Neuronal stem cell (in vitro differentiated cells): ENCODE measurements at regions not wholly inside any gene's neighbourhood (a gene's known extent, or its start where the extent isn't known, plus 50 kb on each side); places are given as distances from the start of the nearest gene placed in this dataset.

ENCODE experiments used
- DNase-seq: peaks from one replicate; pipeline ENCODE4 v3.0.0-alpha.2; 2013; ENCODE audit warnings: low spot score
- H2AFZ ChIP-seq: one replicate; pipeline ENCODE4 v1.6.1; 2013; ENCODE audit warnings: mild to moderate bottlenecking, low read length, inconsistent platforms
- H2AK5ac ChIP-seq: 2 replicates; pipeline ENCODE4 v1.6.1; 2013; ENCODE audit warnings: low read depth, mild to moderate bottlenecking, inconsistent platforms, low read length, moderate library complexity, mixed read lengths
- H2BK120ac ChIP-seq: 2 replicates; pipeline ENCODE4 v1.6.1; 2013; ENCODE audit warnings: low read depth, mild to moderate bottlenecking, inconsistent platforms, low read length, moderate library complexity, mixed read lengths
- H2BK12ac ChIP-seq: one replicate; pipeline ENCODE4 v1.6.1; 2013; ENCODE audit warnings: low read length, inconsistent platforms
- H2BK15ac ChIP-seq: 2 replicates; pipeline ENCODE4 v1.6.1; 2013; ENCODE audit warnings: mild to moderate bottlenecking, low read length, inconsistent platforms, mixed read lengths
- H2BK5ac ChIP-seq: one replicate; pipeline ENCODE4 v1.6.1; 2013; ENCODE audit warnings: inconsistent platforms, mild to moderate bottlenecking, low read length, moderate library complexity
- H3K14ac ChIP-seq: one replicate; pipeline ENCODE4 v1.6.1; 2013; ENCODE audit warnings: low read length, inconsistent platforms
- H3K18ac ChIP-seq: 2 replicates; pipeline ENCODE4 v1.6.1; 2013; ENCODE audit warnings: low read length, inconsistent platforms
- H3K23ac ChIP-seq: 2 replicates; pipeline ENCODE4 v1.6.1; 2013; ENCODE audit warnings: low read depth, mild to moderate bottlenecking, mixed read lengths, low read length, inconsistent platforms; ENCODE audit not compliant: poor library complexity
- H3K27ac ChIP-seq: replicated peaks from 3 replicates; pipeline ENCODE4 v1.5.1; 2013; ENCODE audit warnings: low read length, inconsistent platforms
- H3K27me3 ChIP-seq, 3 experiments: 2 replicates each; pipeline ENCODE4 v1.6.1; 2013; ENCODE audit warnings: low read length in 3 of 3, mild to moderate bottlenecking in 2 of 3, inconsistent platforms in 1 of 3, low read depth in 1 of 3, mixed read lengths in 1 of 3, moderate library complexity in 1 of 3; ENCODE audit not compliant: control insufficient read depth in 3 of 3, insufficient read depth in 3 of 3
- H3K36me3 ChIP-seq, 2 donors: replicated peaks in 1 of 2; 2 replicates each; pipeline ENCODE4 v1.6.1; 2013; ENCODE audit warnings: low read length in 2 of 2; ENCODE audit not compliant: control insufficient read depth in 2 of 2, insufficient read depth in 2 of 2
- H3K4ac ChIP-seq: 2 replicates; pipeline ENCODE4 v1.6.1; 2013; ENCODE audit warnings: inconsistent platforms, mild to moderate bottlenecking, low read length, moderate library complexity
- H3K4me1 ChIP-seq, 2 donors: 1 replicate in 1 of 2; 2 replicates in 1 of 2; pipeline ENCODE4 v1.6.1; 2013; ENCODE audit warnings: low read length in 2 of 2, low read depth in 1 of 2; ENCODE audit not compliant: control insufficient read depth in 2 of 2, insufficient read depth in 1 of 2
- H3K4me2 ChIP-seq: one replicate; pipeline ENCODE4 v1.6.1; 2013; ENCODE audit warnings: mild to moderate bottlenecking, low read length, inconsistent platforms; ENCODE audit not compliant: insufficient read depth, poor library complexity, severe bottlenecking
- H3K4me3 ChIP-seq, 2 donors: 2 replicates each; pipeline ENCODE4 v1.5.1; 2013; ENCODE audit warnings: low read length in 2 of 2, mild to moderate bottlenecking in 2 of 2, inconsistent platforms in 1 of 2, moderate library complexity in 1 of 2
- H3K79me1 ChIP-seq: one replicate; pipeline ENCODE4 v1.6.1; 2013; ENCODE audit warnings: low read depth, mild to moderate bottlenecking, inconsistent platforms, low read length, moderate library complexity
- H3K9ac ChIP-seq: one replicate; pipeline ENCODE4 v1.6.1; 2013; ENCODE audit warnings: mild to moderate bottlenecking, low read depth, low read length, inconsistent platforms; ENCODE audit not compliant: poor library complexity
- H3K9me3 ChIP-seq, 2 donors: replicated peaks in 1 of 2; 2 replicates each; pipeline versions ENCODE3 to v1.6.1; 2013; ENCODE audit warnings: low read length in 2 of 2, mild to moderate bottlenecking in 2 of 2, inconsistent platforms in 1 of 2, low read depth in 1 of 2, mixed read lengths in 1 of 2, moderate library complexity in 1 of 2; ENCODE audit not compliant: control insufficient read depth in 2 of 2, insufficient read depth in 1 of 2
- H4K8ac ChIP-seq: one replicate; pipeline ENCODE4 v1.6.1; 2013; ENCODE audit warnings: low read depth, mild to moderate bottlenecking, inconsistent platforms, low read length, moderate library complexity
- H4K91ac ChIP-seq: one replicate; pipeline ENCODE4 v1.6.1; 2013; ENCODE audit warnings: low read length, low read depth, mild to moderate bottlenecking, inconsistent platforms; ENCODE audit not compliant: poor library complexity
- WGBS, 2 donors: extraction: QIAGEN DNeasy Blood & Tissue Kit; methylation state at CpG; one replicate each; pipeline ENCODE4 v1.1.7; 2013; ENCODE audit warnings: missing lambda C conversion rate in 2 of 2, mixed read lengths in 1 of 2; ENCODE audit not compliant: insufficient read length in 2 of 2, insufficient replicate concordance in 1 of 2; ENCODE audit errors: extremely low coverage in 2 of 2; 5-methylcytosine and 5-hydroxymethylcytosine counted together

DNA sequence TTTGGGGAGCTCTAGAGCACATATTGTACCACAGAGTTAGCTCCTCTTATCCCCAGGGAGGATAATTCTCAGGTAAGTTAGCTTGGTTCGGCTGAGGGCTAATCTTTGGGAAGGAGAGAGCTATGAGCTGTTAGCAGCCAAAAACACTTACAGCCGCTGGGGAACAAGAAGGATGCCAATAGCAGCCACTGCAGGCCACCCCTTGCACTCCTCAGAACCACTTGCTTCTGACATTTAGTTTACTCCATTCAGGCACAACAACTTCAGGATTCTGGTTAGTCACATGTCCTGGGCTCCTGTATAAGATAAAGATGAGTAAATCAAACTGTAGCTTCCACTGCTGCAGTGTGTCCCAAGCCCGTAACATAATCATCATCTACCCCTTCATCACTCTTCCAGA, 212.6 kb upstream of the ADGRL2 start:
- no peaks in the 10 kb centered on the region for H3K36me3 ChIP-seq
- no peak overlapping the region for H3K18ac ChIP-seq
- H3K9me3 ChIP-seq, result peaks cover 0 to 16% of the 10 kb centered on the region in 2 donors
- no peaks in the 10 kb centered on the region for H3K27me3 ChIP-seq
- H3K4ac ChIP-seq, result no peak overlapping the region
- H3K4me1 ChIP-seq, result peaks cover 0 to 17% of the 10 kb centered on the region in 2 donors
- H2BK5ac ChIP-seq, result no peak overlapping the region
- no peak overlapping the region for H3K27ac ChIP-seq
- H2BK15ac ChIP-seq, result no peak overlapping the region
- H3K4me2 ChIP-seq, result no peak overlapping the region
- no peak overlapping the region for H3K23ac ChIP-seq
- DNase-seq, result no peak
- H2BK120ac ChIP-seq, result no peak overlapping the region
- no peak overlapping the region for H3K14ac ChIP-seq
- H4K91ac ChIP-seq, result no peak overlapping the region
- no peak overlapping the region for H3K4me3 ChIP-seq
- WGBS, 2 donors, result no CpG with 5 or more reads among the region's 3 CpGs
- no peak overlapping the region for H2BK12ac ChIP-seq
- H2AK5ac ChIP-seq, result no peak overlapping the region
- no peak overlapping the region for H3K9ac ChIP-seq
- H4K8ac ChIP-seq, result no peak overlapping the region
- no peaks in the 10 kb centered on the region for H3K79me1 ChIP-seq
- H2AFZ ChIP-seq, result no peak overlapping the region

DNA sequence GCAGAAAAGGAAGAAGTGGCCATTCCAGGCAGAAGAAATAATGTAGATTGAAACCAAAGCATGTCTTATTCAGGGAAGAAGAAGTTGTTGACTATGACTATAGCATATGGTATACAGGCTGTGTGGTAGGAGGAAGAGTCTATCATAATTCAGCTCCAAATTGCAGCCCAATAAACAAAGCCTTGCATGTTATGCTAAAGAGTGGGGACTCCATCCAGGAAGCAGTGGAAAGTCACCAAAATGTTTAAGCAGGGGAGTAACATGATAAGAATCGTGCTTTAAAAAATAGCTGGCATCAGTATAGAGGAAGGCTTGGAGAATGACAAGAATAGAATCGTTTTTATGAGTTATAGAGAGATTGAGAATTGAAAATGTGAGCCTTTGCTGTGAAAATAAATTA, 213.3 kb upstream of the ADGRL2 start:
- Histone ChIP-seq H3K4me2 (no peak overlapping the region), H3K27me3 (no peaks in the 10 kb centered on the region), H3K79me1 (no peaks in the 10 kb centered on the region), H3K9ac (no peak overlapping the region), H3K9me3 (peaks cover 0 to 16% of the 10 kb centered on the region in 2 donors), H4K8ac (no peak overlapping the region), H3K23ac (no peak overlapping the region), H4K91ac (no peak overlapping the region), H3K4ac (no peak overlapping the region), H2BK15ac (no peak overlapping the region), H3K27ac (no peak overlapping the region), H3K4me1 (peaks cover 0 to 17% of the 10 kb centered on the region in 2 donors), H3K36me3 (no peaks in the 10 kb centered on the region), H2BK120ac (no peak overlapping the region), H3K18ac (no peak overlapping the region), H2AFZ (no peak overlapping the region), H3K4me3 (no peak overlapping the region), H2BK12ac (no peak overlapping the region), H2AK5ac (no peak overlapping the region), H3K14ac (no peak overlapping the region), H2BK5ac (no peak overlapping the region)
- WGBS, 2 donors, result 100% methylated on average over 1 of the region's 2 CpGs
- DNase-seq, result no peak

DNA sequence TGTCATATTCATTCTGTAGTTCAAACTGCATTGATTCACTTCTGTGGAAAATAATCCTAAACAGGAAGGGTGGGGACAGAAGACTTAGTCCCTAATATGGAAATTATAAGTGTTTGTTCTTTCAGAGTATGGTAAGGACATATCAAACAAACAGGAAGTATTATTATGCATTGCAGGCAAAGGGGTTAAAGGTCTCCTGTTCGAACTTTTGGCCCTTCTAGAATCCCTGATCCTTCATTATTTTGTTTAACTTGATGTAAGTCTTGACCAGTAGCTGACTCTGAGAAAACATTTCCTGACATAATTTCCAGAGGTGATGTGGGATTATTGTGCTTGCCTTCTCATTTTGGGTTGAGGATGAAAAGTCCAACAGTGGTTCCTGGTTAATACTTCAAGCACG, 215.4 kb upstream of the ADGRL2 start:
- H3K79me1 ChIP-seq, result no peaks in the 10 kb centered on the region
- H2BK5ac ChIP-seq, result no peak overlapping the region
- H2BK15ac ChIP-seq, result no peak overlapping the region
- H3K4me2 ChIP-seq, result no peak overlapping the region
- H3K4me3 ChIP-seq, result no peak overlapping the region
- no CpG with 5 or more reads among the region's 2 CpGs for WGBS, 2 donors
- no peak overlapping the region for H2BK120ac ChIP-seq
- no peak overlapping the region for H3K14ac ChIP-seq
- H3K4me1 ChIP-seq, result peaks cover 0 to 17% of the 10 kb centered on the region in 2 donors
- no peak for DNase-seq
- H3K9me3 ChIP-seq, result peaks cover 0 to 10% of the 10 kb centered on the region in 2 donors
- H3K36me3 ChIP-seq, result no peaks in the 10 kb centered on the region
- no peak overlapping the region for H3K4ac ChIP-seq
- no peak overlapping the region for H4K8ac ChIP-seq
- no peak overlapping the region for H3K18ac ChIP-seq
- no peak overlapping the region for H3K27ac ChIP-seq
- no peak overlapping the region for H3K9ac ChIP-seq
- H3K23ac ChIP-seq, result no peak overlapping the region
- H2AK5ac ChIP-seq, result no peak overlapping the region
- no peaks in the 10 kb centered on the region for H3K27me3 ChIP-seq
- H2AFZ ChIP-seq, result no peak overlapping the region
- H2BK12ac ChIP-seq, result no peak overlapping the region
- no peak overlapping the region for H4K91ac ChIP-seq

DNA sequence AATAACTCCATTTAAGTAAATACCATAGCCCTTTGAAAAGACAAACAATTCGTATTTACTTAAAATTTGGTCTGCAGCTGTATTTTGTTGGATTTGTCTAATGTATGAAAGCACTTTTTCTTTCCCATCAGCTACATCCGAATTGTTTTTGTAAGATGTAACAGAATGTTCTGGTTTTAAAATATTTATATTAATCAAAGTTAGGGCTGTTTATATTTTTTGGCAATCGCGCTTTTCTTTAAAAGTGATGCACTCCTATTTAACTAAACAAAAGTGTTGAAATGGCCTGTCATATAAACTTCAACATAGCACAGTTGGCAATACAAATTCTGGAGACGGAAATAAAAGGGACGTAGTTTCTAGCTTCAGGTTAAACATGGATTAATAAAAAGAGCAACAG, 216.3 kb upstream of the ADGRL2 start:
- no peak for DNase-seq
- H4K8ac ChIP-seq, result no peak overlapping the region
- no peak overlapping the region for H3K27ac ChIP-seq
- H3K4me3 ChIP-seq, result no peak overlapping the region
- no peak overlapping the region for H3K18ac ChIP-seq
- no peak overlapping the region for H3K4ac ChIP-seq
- H4K91ac ChIP-seq, result no peak overlapping the region
- no peak overlapping the region for H3K9ac ChIP-seq
- H3K36me3 ChIP-seq, result no peaks in the 10 kb centered on the region
- H3K79me1 ChIP-seq, result no peaks in the 10 kb centered on the region
- peaks cover 2 to 17% of the 10 kb centered on the region in 2 donors for H3K4me1 ChIP-seq
- no peak overlapping the region for H2AK5ac ChIP-seq
- no peak overlapping the region for H3K4me2 ChIP-seq
- H2BK120ac ChIP-seq, result no peak overlapping the region
- H2AFZ ChIP-seq, result no peak overlapping the region
- WGBS, 2 donors, result no CpG with 5 or more reads among the region's 6 CpGs
- H3K9me3 ChIP-seq, result peaks cover 0 to 6% of the 10 kb centered on the region in 2 donors
- H2BK15ac ChIP-seq, result no peak overlapping the region
- H3K27me3 ChIP-seq, result no peaks in the 10 kb centered on the region
- H3K23ac ChIP-seq, result no peak overlapping the region
- H2BK5ac ChIP-seq, result no peak overlapping the region
- H2BK12ac ChIP-seq, result no peak overlapping the region
- H3K14ac ChIP-seq, result no peak overlapping the region
